ENCODE measurements at regions not wholly inside any gene's neighbourhood (a gene's known extent, or its start where the extent isn't known, plus 50 kb on each side); places are given as distances from the start of the nearest gene placed in this dataset.

- BruUV-seq (replicated peaks), result no TSS peak
- no peaks in the 10 kb centered on the region for H3K9me1 ChIP-seq (replicated peaks; ENCODE audit: control insufficient read depth, extremely low read depth, insufficient read depth, low read length)
- no peak overlapping the region for H3K4me3 ChIP-seq (replicated peaks in 1 of 3; ENCODE audit: insufficient read depth in 1 of 3, low read depth in 1 of 3, low read length in 3 of 3)
- no peak for TF ChIP-seq POLR2A (IDR thresholded peaks at IDR 0.05; ENCODE audit: low read depth, low read length)
- no peak for TF ChIP-seq FOS (IDR thresholded peaks at IDR 0.05; ENCODE audit: borderline replicate concordance, insufficient read depth, low read length)
- no peak for TF ChIP-seq CTCF (IDR thresholded peaks at IDR 0.05; ENCODE audit: extremely low read depth in 1 of 2, insufficient read depth in 1 of 2, low read depth in 1 of 2, low read length in 2 of 2)
- TF ChIP-seq JUN (IDR thresholded peaks at IDR 0.05; ENCODE audit: borderline replicate concordance, insufficient read depth, insufficient read length, low read depth), result no peak
- no peak for TF ChIP-seq MAX (IDR thresholded peaks at IDR 0.05; ENCODE audit: insufficient read depth, insufficient read length)
- no peak for TF ChIP-seq POLR2AphosphoS5 (IDR thresholded peaks at IDR 0.05; ENCODE audit: insufficient read depth, low read depth, low read length)
- TF ChIP-seq MYC (IDR thresholded peaks at IDR 0.05; ENCODE audit: low read depth, low read length), result no peak
- no peak for TF ChIP-seq GATA2 (IDR thresholded peaks at IDR 0.05; ENCODE audit: insufficient read depth, insufficient read length, low read depth, low read length)
- no peak for TF ChIP-seq EZH2 (IDR thresholded peaks at IDR 0.05; ENCODE audit: borderline replicate concordance, low read depth, low read length, severe bottlenecking)
- no peak overlapping the region for H3K9ac ChIP-seq (replicated peaks; ENCODE audit: extremely low read depth, insufficient read depth, low read length)
- ChIA-PET POLR2A (no interaction called here), CTCF (interaction anchor here (1.2 to 6.4 kb wide), 2 partner anchors 30 to 1003 kb away, joined by 3 to 222 read pairs; no protein-coding TSS in a partner anchor)
- H3K4me1 ChIP-seq (ENCODE audit: control insufficient read depth, extremely low read depth, insufficient read depth, low read length), result peaks cover 27% of the 10 kb centered on the region
- no peak for DNase-seq (ENCODE audit: low read depth, low spot score)
- no peaks in the 10 kb centered on the region for H4K20me1 ChIP-seq (replicated peaks; ENCODE audit: control insufficient read depth, extremely low read depth, insufficient read depth, low read length)
- no peaks in the 10 kb centered on the region for H3K9me3 ChIP-seq (replicated peaks; ENCODE audit: control insufficient read depth, insufficient read depth, low read length)
- no peak overlapping the region for H2AFZ ChIP-seq (ENCODE audit: low read depth, low read length)
- intact Hi-C loops (cut with micrococcal nuclease) (loop anchor here (2.0 to 10.0 kb wide), 6 partner anchors 57 to 748 kb away; no protein-coding TSS in a partner anchor), dilution Hi-C loops (cut with MboI; ENCODE audit: extremely low pct_ligation_motif_present, low sequenced_read_pairs) (no loop called here)
- no peaks in the 10 kb centered on the region for H3K36me3 ChIP-seq (ENCODE audit: control insufficient read depth in 2 of 2, extremely low read depth in 1 of 2, insufficient read depth in 2 of 2, low read length in 2 of 2)
- H3K4me2 ChIP-seq (ENCODE audit: insufficient read depth, low read length), result no peak overlapping the region
- no peaks in the 10 kb centered on the region for H3K27me3 ChIP-seq (ENCODE audit: control insufficient read depth in 2 of 2, insufficient read depth in 2 of 2, low read length in 2 of 2)
- H3K27ac ChIP-seq (ENCODE audit: insufficient read depth, low read depth, low read length), result no peak overlapping the region
- no peaks in the 10 kb centered on the region for H3K79me2 ChIP-seq (ENCODE audit: control insufficient read depth, insufficient read depth, low read length)
- no peak for FAIRE-seq
These were observed 52.9 kb upstream of the CD180 start for GRCh38 chr5:67249590-67249895.

Data from endothelial cell of umbilical vein (primary cell).